ENCODE measurements at regions not wholly inside any gene's neighbourhood (a gene's known extent, or its start where the extent isn't known, plus 50 kb on each side); places are given as distances from the start of the nearest gene placed in this dataset.

GRCh38 chr5:85823462-85824426, 794.0 kb upstream of the COX7C start (continued):
- TF ChIP-seq, protein P1, sequence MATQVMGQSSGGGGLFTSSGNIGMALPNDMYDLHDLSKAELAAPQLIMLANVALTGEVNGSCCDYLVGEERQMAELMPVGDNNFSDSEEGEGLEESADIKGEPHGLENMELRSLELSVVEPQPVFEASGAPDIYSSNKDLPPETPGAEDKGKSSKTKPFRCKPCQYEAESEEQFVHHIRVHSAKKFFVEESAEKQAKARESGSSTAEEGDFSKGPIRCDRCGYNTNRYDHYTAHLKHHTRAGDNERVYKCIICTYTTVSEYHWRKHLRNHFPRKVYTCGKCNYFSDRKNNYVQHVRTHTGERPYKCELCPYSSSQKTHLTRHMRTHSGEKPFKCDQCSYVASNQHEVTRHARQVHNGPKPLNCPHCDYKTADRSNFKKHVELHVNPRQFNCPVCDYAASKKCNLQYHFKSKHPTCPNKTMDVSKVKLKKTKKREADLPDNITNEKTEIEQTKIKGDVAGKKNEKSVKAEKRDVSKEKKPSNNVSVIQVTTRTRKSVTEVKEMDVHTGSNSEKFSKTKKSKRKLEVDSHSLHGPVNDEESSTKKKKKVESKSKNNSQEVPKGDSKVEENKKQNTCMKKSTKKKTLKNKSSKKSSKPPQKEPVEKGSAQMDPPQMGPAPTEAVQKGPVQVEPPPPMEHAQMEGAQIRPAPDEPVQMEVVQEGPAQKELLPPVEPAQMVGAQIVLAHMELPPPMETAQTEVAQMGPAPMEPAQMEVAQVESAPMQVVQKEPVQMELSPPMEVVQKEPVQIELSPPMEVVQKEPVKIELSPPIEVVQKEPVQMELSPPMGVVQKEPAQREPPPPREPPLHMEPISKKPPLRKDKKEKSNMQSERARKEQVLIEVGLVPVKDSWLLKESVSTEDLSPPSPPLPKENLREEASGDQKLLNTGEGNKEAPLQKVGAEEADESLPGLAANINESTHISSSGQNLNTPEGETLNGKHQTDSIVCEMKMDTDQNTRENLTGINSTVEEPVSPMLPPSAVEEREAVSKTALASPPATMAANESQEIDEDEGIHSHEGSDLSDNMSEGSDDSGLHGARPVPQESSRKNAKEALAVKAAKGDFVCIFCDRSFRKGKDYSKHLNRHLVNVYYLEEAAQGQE (IDR thresholded peaks at IDR 0.05; ENCODE audit: borderline replicate concordance), result no peak
- TF ChIP-seq, protein P1 (CRISPR knock-in tag; IDR thresholded peaks at IDR 0.05; ENCODE audit: low read depth), result no peak
- TF ChIP-seq ZC3H8 (IDR thresholded peaks at IDR 0.05) (no peak), SIX5 (IDR thresholded peaks at IDR 0.05; ENCODE audit: borderline replicate concordance in 1 of 2, insufficient read depth in 1 of 2, low read depth in 1 of 2, low read length in 2 of 2) (no peak), KLF13 (tag; IDR thresholded peaks at IDR 0.05; ENCODE audit: borderline replicate concordance, low read depth) (no peak), ZBTB33 (CRISPR knock-in tag; IDR thresholded peaks at IDR 0.05) (no peak), TSC22D4 (tag; IDR thresholded peaks at IDR 0.05) (no peak), RBBP5 (IDR thresholded peaks at IDR 0.05; ENCODE audit: borderline replicate concordance, insufficient read depth, low read length, poor library complexity, severe bottlenecking) (no peak), HDAC1 (IDR thresholded peaks at IDR 0.05) (peak in 1 of 2 experiments; percentile 54; a peak in 1 of 4 replicates), TGIF2 (CRISPR knock-in tag; IDR thresholded peaks at IDR 0.05) (no peak), ZNF133 (CRISPR knock-in tag; IDR thresholded peaks at IDR 0.05) (no peak), SOX6 (IDR thresholded peaks at IDR 0.05) (peak; percentile 28; the same call in 1 of the 2 replicates), MED1 (CRISPR knock-in tag; IDR thresholded peaks at IDR 0.05; ENCODE audit: borderline replicate concordance) (no peak), NCOR1 (IDR thresholded peaks at IDR 0.05) (peak; percentile 52; the same call in 1 of the 2 replicates), ELF4 (CRISPR knock-in tag; IDR thresholded peaks at IDR 0.05) (no peak)
- TF ChIP-seq, protein P2, sequence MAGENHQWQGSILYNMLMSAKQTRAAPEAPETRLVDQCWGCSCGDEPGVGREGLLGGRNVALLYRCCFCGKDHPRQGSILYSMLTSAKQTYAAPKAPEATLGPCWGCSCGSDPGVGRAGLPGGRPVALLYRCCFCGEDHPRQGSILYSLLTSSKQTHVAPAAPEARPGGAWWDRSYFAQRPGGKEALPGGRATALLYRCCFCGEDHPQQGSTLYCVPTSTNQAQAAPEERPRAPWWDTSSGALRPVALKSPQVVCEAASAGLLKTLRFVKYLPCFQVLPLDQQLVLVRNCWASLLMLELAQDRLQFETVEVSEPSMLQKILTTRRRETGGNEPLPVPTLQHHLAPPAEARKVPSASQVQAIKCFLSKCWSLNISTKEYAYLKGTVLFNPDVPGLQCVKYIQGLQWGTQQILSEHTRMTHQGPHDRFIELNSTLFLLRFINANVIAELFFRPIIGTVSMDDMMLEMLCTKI (IDR thresholded peaks at IDR 0.05; ENCODE audit: partially characterized antibody), result no peak
